HG03571 (cell line): ENCODE measurements at regions not wholly inside any gene's neighbourhood (a gene's known extent, or its start where the extent isn't known, plus 50 kb on each side); places are given as distances from the start of the nearest gene placed in this dataset.

ENCODE experiments used
- ATAC-seq: cut with Tn5 transposase; IDR thresholded peaks from one replicate; pipeline ENCODE4 v1.9.1; 2021; ENCODE audit not compliant: unreplicated experiment

DNA sequence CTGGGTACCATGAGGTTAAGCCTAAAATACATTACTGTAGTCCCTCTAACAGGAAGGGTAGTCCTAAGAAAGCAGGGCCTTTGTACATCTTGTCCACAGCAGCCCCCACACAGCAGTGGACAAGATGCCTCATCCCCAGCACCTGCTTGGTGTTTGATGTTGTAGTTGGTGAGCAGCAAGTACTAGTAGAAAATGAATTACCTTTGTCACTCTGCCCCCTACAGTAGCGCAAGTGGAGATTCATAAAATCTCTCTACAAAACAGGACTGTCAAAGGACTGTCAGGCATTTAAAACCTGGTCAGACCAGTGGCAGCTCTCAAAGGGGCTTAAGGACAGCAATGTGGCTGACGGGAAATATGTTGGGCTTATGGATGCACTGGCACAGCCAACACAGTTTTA lies 122.5 kb downstream of the TMEM174 start:
- no peak for ATAC-seq

DNA sequence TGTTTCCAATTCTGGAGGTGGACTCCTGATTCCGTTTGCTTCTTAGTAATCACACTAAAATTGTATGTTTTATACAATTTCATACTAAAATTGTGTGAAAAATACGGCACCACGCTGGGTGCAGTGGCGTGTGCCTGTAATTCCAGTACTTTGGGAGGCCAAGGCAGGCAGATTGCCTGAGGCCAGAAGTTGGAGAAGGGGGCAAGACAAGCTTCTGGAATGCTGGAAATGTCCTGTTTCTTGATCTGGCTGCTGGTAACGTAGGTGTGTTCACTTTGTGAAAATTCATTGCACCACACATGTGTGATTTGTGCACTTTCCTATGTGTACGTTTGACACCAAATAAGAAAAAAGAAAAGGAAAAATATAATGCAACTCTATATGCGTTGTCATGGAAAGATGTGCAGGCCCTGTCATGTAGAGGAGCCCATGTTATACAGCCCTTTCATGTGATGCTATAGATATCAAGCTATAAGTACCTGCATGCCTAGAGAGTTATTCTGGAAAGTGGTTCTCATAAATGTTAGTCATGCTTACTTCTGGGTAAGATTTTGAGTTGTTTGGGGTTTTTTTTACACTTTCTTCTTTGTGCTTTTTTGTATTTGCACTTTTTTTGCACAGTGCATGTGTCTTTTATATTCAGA lies 119.9 kb downstream of the TMEM174 start:
- no peak for ATAC-seq

DNA sequence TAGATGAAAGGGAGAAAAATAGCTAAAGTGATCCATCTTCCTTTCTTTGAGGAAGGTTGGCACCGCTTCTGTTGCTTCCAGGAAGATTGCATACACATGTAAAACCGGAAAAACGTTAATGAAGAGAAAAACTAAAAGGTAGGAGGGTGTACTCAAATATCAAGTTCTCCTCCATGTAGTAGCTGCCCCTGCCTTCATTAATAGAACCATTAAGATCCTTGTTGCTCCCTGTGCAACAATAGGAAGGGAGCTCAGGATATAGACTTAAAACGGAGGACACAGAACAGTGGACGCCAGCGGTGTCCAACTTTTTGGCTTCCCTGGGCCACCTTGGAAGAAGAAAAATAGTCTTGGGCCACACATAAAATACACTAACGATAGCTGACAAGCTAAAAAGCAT lies 118.9 kb downstream of the TMEM174 start:
- ATAC-seq = no peak

DNA sequence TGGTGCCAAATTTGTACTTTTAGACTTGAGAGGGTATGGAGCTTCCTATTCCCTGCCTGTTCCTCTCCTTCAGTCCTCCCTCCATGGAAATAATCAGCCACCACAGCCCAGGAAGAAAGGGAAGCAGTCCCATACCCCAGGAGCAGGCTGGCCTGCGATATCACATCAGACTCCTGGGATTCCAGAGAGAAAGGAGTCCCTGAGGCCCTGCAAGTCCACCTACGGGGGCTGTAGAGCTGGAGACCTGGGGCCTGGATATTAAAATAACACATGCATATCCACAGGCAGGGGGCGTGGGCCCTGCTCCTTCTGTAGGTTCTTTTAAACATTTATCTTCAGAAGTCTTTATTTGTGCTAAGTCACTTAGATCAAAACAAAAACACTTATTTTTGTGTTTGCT lies 117.2 kb downstream of the TMEM174 start:
- ATAC-seq = no peak

DNA sequence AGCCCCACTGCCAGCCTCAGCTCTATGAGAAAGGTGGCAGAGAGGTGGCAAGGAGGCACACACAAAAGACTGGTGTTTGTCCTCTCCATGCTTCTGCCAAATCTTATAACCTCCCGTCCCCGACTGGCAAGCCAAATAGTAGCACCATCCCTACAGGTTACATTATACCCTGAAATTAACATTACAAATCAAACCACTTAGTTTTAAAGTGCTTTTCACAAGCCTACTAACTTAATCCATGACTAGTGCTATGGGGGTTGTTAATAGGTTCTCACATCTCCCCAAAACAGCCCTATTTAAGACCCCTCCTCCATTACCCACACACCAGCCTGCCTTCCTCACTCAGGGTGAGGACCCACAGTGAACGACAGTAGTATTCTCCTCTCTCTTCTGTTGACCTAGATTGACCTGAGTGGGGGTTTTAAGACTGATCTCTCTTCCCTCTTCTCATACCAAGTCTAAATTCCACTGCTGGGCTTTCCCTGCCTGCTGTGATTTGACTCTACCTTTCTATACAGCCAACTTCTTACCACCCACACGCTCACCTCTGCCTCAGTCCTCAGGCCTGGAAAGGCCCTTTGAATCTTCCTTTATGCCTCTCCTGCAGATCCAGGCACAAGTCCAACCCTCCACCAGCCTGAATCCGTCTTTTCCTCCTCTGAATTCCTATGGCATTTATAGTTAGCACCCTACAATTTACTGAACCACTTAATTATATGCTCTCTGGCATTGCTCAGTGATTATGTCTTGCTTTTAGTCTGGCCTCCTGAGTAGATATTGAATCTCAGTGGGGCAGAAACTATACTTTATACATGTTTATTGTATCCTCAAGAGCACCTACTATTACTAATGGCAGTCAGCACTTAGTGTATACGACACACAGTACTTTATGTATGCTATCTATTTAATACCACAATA lies 116.1 kb downstream of the TMEM174 start:
- ATAC-seq = no peak

DNA sequence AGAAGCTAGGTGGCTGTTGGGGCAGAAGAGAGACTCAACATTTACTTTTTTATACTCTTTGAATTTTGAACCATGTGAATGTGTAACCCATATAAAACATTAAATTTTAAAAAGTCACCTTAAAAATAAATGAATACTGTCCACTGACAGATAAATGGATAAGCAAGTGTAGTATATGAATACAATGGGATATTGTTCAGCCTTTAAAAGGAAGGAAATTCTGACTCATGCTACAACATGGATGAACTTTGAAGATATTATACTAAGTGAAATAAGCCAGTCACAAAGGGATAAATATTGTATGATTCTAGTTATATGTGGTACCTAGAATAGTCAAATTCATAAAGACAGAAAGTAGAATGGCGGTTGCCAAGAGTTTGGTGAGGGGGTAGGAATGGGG lies 113.9 kb downstream of the TMEM174 start:
- ATAC-seq = no peak

DNA sequence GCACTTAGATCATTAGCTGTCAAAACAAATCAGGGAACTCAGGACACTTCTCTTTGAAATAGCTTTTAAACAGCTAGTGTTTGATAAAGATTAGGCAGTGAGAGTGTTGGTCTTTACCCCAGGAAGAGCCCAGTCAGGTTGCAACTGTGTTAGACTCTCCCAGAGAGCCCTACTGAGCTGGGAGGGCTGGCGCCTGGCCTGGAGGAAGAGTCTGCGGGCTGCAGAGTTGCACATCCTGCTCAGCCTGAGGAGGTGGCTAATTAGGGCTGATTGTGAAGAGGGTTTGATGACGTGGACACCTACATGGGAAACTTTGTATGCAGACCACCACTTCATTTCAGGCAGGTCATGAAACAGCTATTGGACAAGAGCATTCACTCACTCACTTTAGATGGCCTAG lies 112.0 kb downstream of the TMEM174 start:
- no peak for ATAC-seq

DNA sequence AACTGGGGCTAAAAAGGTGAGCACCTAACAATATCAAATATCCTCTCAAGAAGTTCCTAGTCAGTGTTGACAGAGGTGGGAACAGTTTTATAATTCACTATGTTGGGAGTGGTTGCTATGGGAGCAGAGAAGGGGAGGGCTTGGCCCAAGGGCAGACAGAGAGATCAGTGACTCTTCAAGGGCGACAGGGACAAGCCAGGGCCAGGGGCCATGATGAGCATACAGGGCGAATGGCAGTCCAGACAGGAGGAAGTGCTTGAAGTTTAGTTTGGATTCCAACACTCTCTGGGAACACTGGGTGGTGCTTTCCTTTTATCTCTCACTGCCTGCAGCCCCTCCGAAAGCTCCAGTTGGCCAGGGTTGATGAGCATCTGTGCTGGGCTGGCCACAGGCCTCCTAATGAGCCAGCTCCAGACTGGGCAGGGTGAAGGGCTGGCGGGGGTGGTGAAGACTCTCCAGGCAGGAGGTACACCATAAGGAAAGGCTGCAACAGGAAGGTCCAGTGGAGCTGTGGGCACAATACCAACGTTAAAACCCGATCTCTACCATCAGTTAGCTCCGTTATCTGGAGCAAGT lies 111.3 kb downstream of the TMEM174 start:
- ATAC-seq = no peak

DNA sequence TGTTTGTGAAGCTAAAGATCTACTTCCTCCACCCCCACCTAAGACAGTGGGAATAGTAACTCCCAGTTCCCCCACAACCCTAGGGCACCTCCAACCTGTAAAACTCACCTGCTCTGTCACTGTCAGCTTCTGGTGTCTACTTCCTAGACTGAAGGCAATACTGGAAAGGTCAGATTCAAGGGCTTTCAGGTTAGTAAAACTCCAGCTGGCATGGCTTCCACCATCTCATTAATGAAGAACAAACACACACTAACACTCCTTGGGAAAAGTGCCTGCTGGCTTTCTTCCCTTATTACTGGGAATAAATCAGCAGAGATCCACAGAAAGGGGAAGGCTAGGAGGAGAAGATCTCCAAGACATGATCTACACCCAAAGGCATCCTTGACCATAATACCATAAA lies 109.9 kb downstream of the TMEM174 start:
- ATAC-seq = no peak

DNA sequence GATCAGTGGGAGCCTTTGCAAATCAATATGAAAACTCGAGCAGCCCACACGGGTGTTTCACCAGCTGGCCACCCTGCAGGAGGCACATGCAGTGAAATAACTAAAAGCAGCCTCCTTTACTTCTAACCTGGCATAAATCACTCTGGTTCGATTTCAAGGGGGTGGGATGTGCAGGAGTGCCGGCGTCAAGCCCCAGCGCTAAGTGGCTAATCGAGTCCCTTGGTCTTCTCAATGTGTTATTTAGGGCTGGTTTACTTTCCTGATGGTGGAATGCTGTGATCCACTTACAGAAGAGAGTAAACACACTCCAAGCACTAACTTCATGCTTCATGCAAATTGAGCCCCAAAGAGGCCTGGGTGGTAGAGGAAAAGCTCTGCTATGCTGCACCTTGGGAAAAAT lies 109.4 kb downstream of the TMEM174 start:
- no peak for ATAC-seq

DNA sequence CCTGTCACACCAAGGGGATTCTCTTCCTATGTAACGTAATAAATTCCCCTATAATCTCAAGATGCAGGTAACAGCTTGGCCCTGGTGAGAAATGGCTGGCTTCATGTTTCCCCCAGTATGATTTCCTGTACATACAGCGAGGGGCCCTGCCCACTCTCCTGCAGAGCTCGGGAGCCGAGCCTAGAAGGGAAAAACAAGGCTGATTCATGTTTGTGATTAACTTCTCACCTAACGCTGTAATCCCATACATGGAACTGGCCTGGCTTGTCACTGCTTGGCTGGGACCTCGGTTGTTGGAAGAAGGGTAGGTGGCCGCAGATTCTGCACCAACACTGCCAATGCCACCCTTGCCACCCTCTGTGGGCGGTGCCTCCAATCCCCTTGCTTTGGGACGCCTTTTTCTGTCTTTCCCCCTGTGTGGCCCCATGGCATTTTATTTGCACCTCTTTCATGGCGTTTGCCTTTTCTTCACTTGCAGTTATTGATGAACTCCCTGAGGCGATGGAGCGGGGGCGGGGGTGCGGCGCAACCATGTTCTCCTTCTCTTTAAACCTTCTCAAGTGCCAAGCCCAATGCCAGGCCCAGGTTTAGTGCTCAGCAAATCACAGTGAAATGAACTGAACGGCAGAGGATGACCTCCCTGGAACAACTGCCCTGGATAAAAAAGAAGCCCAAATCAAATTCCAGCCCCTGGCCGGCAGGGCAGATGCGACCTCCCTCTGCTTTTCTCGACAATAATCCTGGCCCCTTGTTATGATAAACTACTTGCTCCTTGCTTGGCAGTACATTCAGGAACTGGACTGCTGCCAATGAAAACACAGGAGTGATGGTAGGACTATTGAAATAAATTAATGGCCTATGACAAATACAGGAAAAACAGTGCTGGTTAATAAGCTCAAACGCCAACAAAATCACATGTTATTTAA lies 108.1 kb downstream of the TMEM174 start:
- ATAC-seq = no peak

DNA sequence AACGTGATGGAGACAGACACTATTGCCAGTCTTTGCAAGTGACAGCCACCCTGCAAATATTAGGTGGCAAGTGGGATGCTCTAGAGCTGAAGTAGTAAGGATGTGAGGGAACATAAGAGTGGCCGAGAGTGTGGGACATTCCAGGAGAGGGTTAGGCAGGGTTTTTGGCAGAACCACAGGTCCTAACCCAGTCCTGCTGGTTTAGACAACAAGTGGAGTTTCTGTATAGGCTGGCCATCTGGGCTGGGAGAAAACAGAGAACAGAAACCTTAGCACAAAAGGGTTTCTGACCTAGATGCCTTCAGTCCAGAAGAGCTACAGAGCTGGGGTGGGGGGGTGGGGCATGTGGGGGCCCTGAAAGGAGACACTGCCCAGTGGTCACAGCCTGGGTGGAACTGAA lies 107.4 kb downstream of the TMEM174 start:
- no peak for ATAC-seq

DNA sequence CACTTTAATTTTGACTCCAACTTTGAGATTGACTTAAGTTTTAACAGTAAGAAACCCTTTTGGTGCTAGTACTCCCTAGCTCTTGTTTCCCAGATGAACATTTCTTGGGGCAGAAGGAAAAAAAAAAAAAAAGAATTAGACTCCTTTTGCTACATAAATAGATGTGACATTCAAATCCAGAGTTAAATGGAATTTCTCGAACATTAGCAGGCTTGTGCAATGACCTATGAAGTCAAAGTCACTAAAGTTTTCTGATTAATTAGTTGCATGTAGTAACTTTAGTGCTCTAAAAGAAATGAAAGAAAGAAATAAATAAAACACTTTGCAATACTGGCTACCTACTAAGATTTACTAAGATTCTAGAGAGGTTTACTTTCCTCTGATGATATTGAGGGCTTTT lies 106.8 kb downstream of the TMEM174 start:
- ATAC-seq = no peak

DNA sequence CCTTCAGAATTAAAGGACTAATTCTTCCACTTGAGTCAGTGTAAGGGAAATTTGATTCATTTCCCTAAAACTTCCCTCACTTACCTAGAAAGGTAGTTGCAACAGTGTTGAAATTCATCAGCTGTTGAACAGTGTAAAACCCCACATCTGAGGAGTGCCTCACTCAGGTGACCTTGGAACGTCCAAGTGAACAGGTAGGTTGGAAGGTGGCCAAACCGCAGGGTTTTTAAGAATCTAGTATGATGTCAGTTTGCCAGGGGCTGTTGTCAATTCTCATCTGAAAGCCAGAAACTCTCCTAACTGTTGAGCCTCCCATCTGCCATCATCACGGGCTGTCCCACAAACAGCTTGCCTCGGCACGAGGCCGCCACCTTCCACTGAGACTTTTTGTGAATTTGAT lies 105.7 kb downstream of the TMEM174 start:
- no peak for ATAC-seq

DNA sequence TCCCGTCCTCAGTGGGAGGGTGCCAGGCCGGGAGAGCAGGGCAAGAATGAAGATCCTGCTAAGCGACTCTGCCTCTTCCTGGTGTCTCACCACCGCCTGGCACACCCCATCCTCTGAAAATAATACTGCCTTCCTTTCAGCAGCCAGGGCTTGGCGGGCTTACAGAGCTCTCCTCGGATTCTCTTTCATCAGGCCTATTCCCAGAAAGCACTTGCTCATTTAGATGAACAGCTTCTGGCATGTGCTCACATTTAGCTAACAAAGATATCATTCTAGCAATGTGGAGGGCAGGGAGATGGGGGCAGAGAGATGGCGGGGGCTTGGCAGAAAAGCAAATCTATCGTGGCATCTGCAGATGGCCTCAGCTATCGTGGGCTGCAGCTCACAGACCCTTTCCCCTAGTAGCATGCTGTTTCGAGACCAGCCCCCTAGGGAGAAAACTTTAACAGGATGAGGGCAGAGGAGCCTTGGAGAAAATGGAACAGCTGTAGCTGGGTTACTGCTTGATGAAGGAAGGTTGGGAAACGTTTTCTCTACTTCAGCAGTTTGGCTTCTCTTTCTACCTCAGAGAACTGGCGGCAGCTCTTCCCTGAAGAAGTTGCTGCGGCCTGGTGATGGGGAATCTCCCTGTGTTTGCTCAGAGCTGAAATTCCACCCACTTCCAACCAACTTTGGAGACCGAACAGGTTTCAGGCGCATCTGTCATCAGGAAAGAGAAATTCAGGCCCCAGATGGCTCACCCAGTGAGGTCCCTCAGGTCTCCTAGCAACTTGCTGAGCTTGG lies 102.1 kb downstream of the TMEM174 start:
- ATAC-seq = no peak

DNA sequence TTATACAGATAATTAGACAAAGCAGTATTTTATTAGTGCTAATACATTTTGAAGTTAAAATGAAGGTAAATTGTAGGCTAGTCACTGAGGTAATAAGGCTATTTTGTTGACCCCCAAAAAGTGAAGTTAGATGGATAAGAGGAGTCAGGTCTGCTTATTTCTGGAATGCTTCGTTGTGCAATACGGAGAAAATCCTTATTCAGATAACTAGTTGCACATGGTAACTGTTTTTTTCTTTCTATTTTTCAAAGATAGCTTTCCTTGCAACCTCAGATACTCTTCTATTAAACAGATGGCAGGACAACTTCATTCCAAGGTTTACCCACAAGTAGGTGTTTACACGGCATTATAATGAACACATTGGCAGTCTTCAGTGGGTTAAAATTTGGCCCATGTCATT lies 101.1 kb downstream of the TMEM174 start:
- no peak for ATAC-seq

DNA sequence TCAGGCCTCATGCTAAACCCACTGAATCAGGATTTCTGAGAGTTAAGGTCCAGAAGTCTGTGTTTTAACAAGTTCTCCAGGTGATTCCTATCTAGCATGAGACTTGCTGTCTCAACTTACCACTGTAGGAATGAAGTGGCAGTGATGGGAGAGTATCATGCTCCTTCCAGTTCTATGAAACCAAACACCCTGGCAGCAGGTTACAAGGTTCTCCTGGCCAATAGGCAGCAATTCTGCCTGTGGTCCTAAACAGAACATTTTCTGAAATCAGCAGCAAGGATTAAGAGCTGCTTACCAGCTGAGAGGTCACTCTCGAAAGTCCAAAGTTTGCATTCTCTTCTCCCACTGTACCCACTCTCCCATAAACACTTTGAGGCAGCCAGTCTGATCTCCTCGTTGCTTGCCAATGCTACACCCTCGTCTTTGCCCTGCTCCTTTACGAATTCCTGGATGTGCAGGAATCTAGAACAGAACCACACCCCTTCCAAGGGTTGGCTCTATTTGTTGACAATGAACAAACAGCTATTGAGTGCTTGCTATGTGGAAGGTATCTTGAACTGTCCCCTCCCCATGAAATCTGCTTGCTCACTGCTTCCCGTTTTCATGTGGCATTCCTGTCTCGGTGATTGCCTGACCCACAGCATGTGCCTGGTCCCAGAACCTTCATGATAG lies 100.5 kb downstream of the TMEM174 start:
- ATAC-seq = no peak

DNA sequence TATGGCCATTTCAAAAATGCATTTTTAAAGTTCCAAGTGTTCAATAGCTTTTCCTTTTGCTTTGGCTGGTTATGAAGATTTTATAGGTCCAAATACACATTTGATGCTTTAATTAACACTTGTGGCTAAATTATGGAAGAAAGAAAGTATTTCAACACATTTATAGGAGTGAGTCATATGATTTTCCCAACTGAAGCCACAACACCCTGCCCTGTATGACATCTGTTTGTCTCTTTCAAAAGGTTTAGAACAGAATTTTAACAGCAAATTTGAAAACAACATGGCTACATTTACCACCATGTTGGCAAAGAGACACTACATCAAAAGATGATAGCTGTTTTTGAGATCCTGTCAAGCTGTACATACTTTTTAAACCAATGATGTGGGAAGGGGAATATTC lies 99.4 kb downstream of the TMEM174 start:
- ATAC-seq = no peak

DNA sequence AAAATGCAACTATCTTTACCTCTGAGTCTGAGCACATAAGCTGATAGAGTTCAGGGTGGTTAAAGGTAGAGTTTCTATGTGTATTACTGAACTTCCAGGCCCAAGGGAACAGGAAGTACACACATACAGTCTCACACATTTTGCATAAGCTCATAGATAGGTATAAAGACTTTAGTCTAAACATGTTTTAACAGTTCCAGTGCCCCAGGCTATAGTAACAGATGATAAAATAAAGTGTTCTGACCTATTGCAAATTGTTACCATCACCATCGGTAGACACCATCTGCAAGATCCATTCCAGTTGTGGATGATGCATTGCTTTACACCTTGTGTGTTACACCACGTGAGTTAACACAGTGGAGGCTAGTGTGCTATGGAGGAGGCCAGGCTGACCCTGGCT lies 95.8 kb downstream of the TMEM174 start:
- ATAC-seq = no peak
